GM12892 (cell line): ENCODE measurements at regions not wholly inside any gene's neighbourhood (a gene's known extent, or its start where the extent isn't known, plus 50 kb on each side); places are given as distances from the start of the nearest gene placed in this dataset.
"Not testable (repeated sequence)": the region's sequence is repeated elsewhere in the genome, so short reads cannot be mapped to it uniquely, and the experiment has no call there.

Experiments used
- POLR2A ChIP-seq: IDR thresholded peaks from 2 replicates; pipeline ENCODE4 v1.6.1; 2011; ENCODE audit warnings: low read depth, low read length, control low read depth
- POLR2AphosphoS5 ChIP-seq: IDR thresholded peaks from 2 replicates; pipeline ENCODE4 v1.6.1; 2011; ENCODE audit warnings: low read depth, low read length, control low read depth
- TAF1 ChIP-seq: IDR thresholded peaks from 2 replicates; pipeline ENCODE4 v1.6.1; 2011; ENCODE audit warnings: low read depth, mild to moderate bottlenecking, control low read depth, low read length, borderline replicate concordance

DNA sequence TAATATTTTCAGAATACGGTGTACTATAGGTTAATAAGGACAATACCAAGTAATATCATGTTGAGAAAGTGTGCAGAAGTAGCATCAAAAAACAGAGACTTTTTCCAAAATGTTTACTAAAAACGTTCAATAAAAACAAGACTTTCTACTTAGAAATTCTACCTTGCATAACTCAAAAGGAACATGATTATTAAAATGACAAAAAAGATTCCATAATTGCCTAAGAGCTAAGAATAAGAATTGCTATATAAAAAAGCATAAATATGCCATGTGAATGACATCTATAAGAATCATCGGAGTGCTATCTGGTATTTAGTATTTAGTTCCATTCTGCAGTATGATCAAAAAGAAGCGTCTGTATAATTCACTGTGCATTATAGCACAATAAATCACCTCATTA lies 102.0 kb downstream of the XKR3 start:
- not testable (repeated sequence) for TF ChIP-seq POLR2A, POLR2AphosphoS5, TAF1
